SK-N-SH (cell line): ENCODE measurements at regions not wholly inside any gene's neighbourhood (a gene's known extent, or its start where the extent isn't known, plus 50 kb on each side); places are given as distances from the start of the nearest gene placed in this dataset.

Source experiments
- CTCF ChIA-PET: fragments of 300-600, 350-600 bp; formaldehyde crosslinking; extraction: SDS; loops from one replicate; lab custom pipeline; 2021; lab: Yijun Ruan, JAX
- POLR2A ChIA-PET: fragments of 350-600 bp; sonication (Branson Sonifier 250); formaldehyde crosslinking; extraction: SDS; loops from one replicate; lab custom pipeline; 2020; ENCODE audit warnings: antibody characterized with exemption, inconsistent platforms; lab: Yijun Ruan, JAX
- DNase-seq: peaks from one replicate; pipeline ENCODE4 v3.0.0; 2012
- H2AFZ ChIP-seq: fragments of 200-600 bp; sonication (generic); 2 replicates; pipeline ENCODE4 v1.8.1; 2016; ENCODE audit warnings: antibody characterized with exemption, mild to moderate bottlenecking, low read depth
- H3F3A ChIP-seq: fragments of 200-600 bp; sonication (generic); replicated peaks from 2 replicates; pipeline ENCODE3; 2016; ENCODE audit warnings: antibody characterized with exemption, mild to moderate bottlenecking; ENCODE audit not compliant: insufficient read depth
- H3K27ac ChIP-seq, 2 experiments: fragments of 200-500 bp in 1 of 2; fragments of 200-600 bp in 1 of 2; sonication (Bioruptor generic) in 1 of 2; sonication (generic), shearing (Covaris generic) in 1 of 2; 2 replicates each; pipeline versions ENCODE4 v1.5.1 to v1.6.1; 2014 to 2016; ENCODE audit warnings: low read depth in 2 of 2, inconsistent platforms in 1 of 2, low read length in 1 of 2, mild to moderate bottlenecking in 1 of 2, mixed read lengths in 1 of 2
- H3K27me3 ChIP-seq: fragments of 200-600 bp; sonication (generic), shearing (Covaris generic); 2 replicates; pipeline ENCODE4 v1.6.1; 2016; ENCODE audit warnings: mixed run types; ENCODE audit not compliant: insufficient read depth
- H3K36me3 ChIP-seq, 2 experiments: fragments of 200-500 bp in 1 of 2; fragments of 200-600 bp in 1 of 2; sonication (Bioruptor generic) in 1 of 2; sonication (generic) in 1 of 2; replicated peaks in 1 of 2; 2 replicates each; pipeline versions ENCODE3 to v1.5.1; 2014 to 2016; ENCODE audit warnings: low read length in 1 of 2, mild to moderate bottlenecking in 1 of 2; ENCODE audit not compliant: insufficient read depth in 2 of 2, control insufficient read depth in 1 of 2
- H3K4me1 ChIP-seq, 2 experiments: fragments of 200-500 bp in 1 of 2; fragments of 200-600 bp in 1 of 2; sonication (Bioruptor generic) in 1 of 2; sonication (generic), shearing (Covaris generic) in 1 of 2; 2 replicates each; pipeline versions ENCODE4 v1.5.1 to v1.6.1; 2014 to 2016; ENCODE audit warnings: low read depth in 1 of 2, low read length in 1 of 2, mixed run types in 1 of 2; ENCODE audit not compliant: insufficient read depth in 2 of 2, control insufficient read depth in 1 of 2
- H3K4me2 ChIP-seq: fragments of 200-600 bp; sonication (generic), shearing (Covaris generic); 2 replicates; pipeline ENCODE4 v1.6.1; 2017; ENCODE audit warnings: mixed run types
- H3K4me3 ChIP-seq, 2 experiments: fragments of 200-500 bp in 1 of 2; fragments of 200-600 bp in 1 of 2; sonication (Bioruptor generic) in 1 of 2; sonication (generic), shearing (Covaris generic) in 1 of 2; 2 replicates each; pipeline versions ENCODE4 v1.5.1 to v1.8.1; 2014 to 2016; ENCODE audit warnings: low read depth in 2 of 2, inconsistent platforms in 1 of 2, low read length in 1 of 2, mild to moderate bottlenecking in 1 of 2, mixed read lengths in 1 of 2, moderate library complexity in 1 of 2
- H3K79me2 ChIP-seq: fragments of 200-600 bp; sonication (generic); 2 replicates; pipeline ENCODE4 v1.8.1; 2017; ENCODE audit warnings: mild to moderate bottlenecking; ENCODE audit not compliant: insufficient read depth
- H3K9ac ChIP-seq: fragments of 200-600 bp; sonication (generic); 2 replicates; pipeline ENCODE4 v1.6.1; 2017; ENCODE audit warnings: mixed run types
- H3K9me2 ChIP-seq: fragments of 200-600 bp; sonication (generic); 2 replicates; pipeline ENCODE4 v1.6.1; 2017; ENCODE audit warnings: mixed run types
- H3K9me3 ChIP-seq: fragments of 200-600 bp; sonication (generic); 2 replicates; pipeline ENCODE4 v1.6.1; 2017; ENCODE audit warnings: mixed run types, mild to moderate bottlenecking, moderate library complexity
- H4K20me1 ChIP-seq: fragments of 200-600 bp; sonication (generic); 2 replicates; pipeline ENCODE4 v1.6.1; 2017; ENCODE audit warnings: mild to moderate bottlenecking, mixed run types; ENCODE audit not compliant: insufficient read depth
- CHD2 ChIP-seq: fragments of 150-350 bp; IDR thresholded peaks from 2 replicates; pipeline ENCODE4 v1.6.1; 2018; ENCODE audit warnings: low read length; ENCODE audit not compliant: partially characterized antibody
- CTCF ChIP-seq: fragments of 200-600 bp; sonication (generic); IDR thresholded peaks from 2 replicates; pipeline ENCODE4 v1.6.1; 2017; ENCODE audit warnings: antibody characterized with exemption, mild to moderate bottlenecking, moderate library complexity
- ELF1 ChIP-seq: IDR thresholded peaks from 2 replicates; pipeline ENCODE4 v1.4.0; 2012
- EP300 ChIP-seq, 2 experiments: IDR thresholded peaks; 2 replicates each; pipeline versions ENCODE4 v1.4.0 to v1.6.1; 2012; ENCODE audit warnings: borderline replicate concordance in 1 of 2, low read depth in 1 of 2, low read length in 1 of 2
- FOXM1 ChIP-seq: IDR thresholded peaks from 2 replicates; pipeline ENCODE4 v1.4.0; 2012; ENCODE audit warnings: low read depth, mild to moderate bottlenecking
- GATA2 ChIP-seq: sonication (generic); formaldehyde crosslinking; IDR thresholded peaks from 2 replicates; pipeline ENCODE4 v1.5.0; 2020; ENCODE audit warnings: mild to moderate bottlenecking, missing genetic modification reagents
- JUND ChIP-seq: IDR thresholded peaks from 2 replicates; pipeline ENCODE4 v1.4.0; 2012
- MAX ChIP-seq: IDR thresholded peaks from 2 replicates; pipeline ENCODE4 v1.4.0; 2012; ENCODE audit warnings: low read depth
- MEF2A ChIP-seq: IDR thresholded peaks from 2 replicates; pipeline ENCODE4 v1.4.0; 2012; ENCODE audit warnings: low read depth, borderline replicate concordance
- NFIC ChIP-seq: IDR thresholded peaks from 2 replicates; pipeline ENCODE4 v1.4.0; 2012; ENCODE audit warnings: borderline replicate concordance
- NRF1 ChIP-seq: IDR thresholded peaks from 2 replicates; pipeline ENCODE4 v1.6.1; 2012; ENCODE audit warnings: low read depth, mild to moderate bottlenecking, low read length
- PBX3 ChIP-seq: IDR thresholded peaks from 2 replicates; pipeline ENCODE4; 2012
- POLR2AphosphoS5 ChIP-seq: IDR thresholded peaks from 2 replicates; pipeline ENCODE4 v1.6.1; 2012; ENCODE audit warnings: low read depth, low read length
- RCOR1 ChIP-seq: fragments of 150-350 bp; IDR thresholded peaks from 2 replicates; pipeline ENCODE4 v1.6.1; 2017; ENCODE audit warnings: antibody characterized with exemption, low read length
- RFX5 ChIP-seq: IDR thresholded peaks from 2 replicates; pipeline ENCODE4 v1.6.1; 2012; ENCODE audit warnings: mild to moderate bottlenecking, improper control_type of control experiment, low read length
- TCF12 ChIP-seq: IDR thresholded peaks from 2 replicates; pipeline ENCODE4 v1.4.0; 2012
- TEAD4 ChIP-seq: IDR thresholded peaks from 2 replicates; pipeline ENCODE4 v1.4.0; 2012; ENCODE audit warnings: mild to moderate bottlenecking, borderline replicate concordance; ENCODE audit not compliant: insufficient read depth
- YY1 ChIP-seq: IDR thresholded peaks from 2 replicates; pipeline ENCODE4 v1.4.0; 2012; ENCODE audit warnings: low read depth, mild to moderate bottlenecking
- ZBTB33 ChIP-seq: IDR thresholded peaks from 2 replicates; pipeline ENCODE4 v1.4.0; 2012; ENCODE audit warnings: low read depth, borderline replicate concordance
- WGBS: methylation state at CpG from one replicate; pipeline ENCODE4 v1.1.6; 2017; ENCODE audit warnings: low lambda C conversion rate; 5-methylcytosine and 5-hydroxymethylcytosine counted together
- TF ChIP-seq, protein P1 (sequence below): IDR thresholded peaks from 2 replicates; pipeline ENCODE4 v1.4.0; 2012; ENCODE audit warnings: low read depth, borderline replicate concordance
- TF ChIP-seq, protein P2 (sequence below): fragments of 150-350 bp; IDR thresholded peaks from 2 replicates; pipeline ENCODE4 v1.6.1; 2016; ENCODE audit warnings: mild to moderate bottlenecking, low read depth, low read length
- TF ChIP-seq, protein P3 (sequence below): IDR thresholded peaks from 2 replicates; pipeline ENCODE4 v1.6.1; 2012; ENCODE audit warnings: mild to moderate bottlenecking, low read depth, low read length, moderate library complexity

- TF ChIP-seq TEAD4: no peak
- TF ChIP-seq, protein P1, sequence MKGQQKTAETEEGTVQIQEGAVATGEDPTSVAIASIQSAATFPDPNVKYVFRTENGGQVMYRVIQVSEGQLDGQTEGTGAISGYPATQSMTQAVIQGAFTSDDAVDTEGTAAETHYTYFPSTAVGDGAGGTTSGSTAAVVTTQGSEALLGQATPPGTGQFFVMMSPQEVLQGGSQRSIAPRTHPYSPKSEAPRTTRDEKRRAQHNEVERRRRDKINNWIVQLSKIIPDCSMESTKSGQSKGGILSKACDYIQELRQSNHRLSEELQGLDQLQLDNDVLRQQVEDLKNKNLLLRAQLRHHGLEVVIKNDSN: no peak
- TF ChIP-seq NFIC: no peak
- TF ChIP-seq FOXM1: no peak
- TF ChIP-seq MEF2A: no peak
- no peak for TF ChIP-seq JUND
- no peak for TF ChIP-seq RCOR1
Observed at GRCh38 chr2:43077876-43078275, 148.5 kb downstream of the ZFP36L2 start (continued).

DNA sequence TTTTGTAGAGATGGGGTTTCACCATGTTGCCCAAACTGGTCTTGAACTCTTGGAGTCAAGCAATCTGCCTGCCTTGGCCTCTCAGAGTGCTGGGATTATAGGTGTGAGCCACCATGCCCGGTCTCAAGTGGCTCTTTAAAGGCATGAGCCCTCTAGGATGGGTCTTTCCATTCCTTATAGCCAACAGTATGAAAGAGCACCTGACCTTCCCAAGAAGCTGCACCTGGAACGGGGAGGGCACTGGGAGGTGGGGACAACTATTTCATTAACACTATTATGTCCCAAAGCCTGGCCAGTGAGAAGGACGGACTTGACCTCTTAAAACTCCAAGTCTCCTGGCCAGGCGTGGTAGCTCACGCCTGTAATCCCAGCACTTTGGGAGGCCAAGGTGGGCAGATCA lies 149.7 kb downstream of the ZFP36L2 start:
- Histone ChIP-seq H4K20me1 (no peaks in the 10 kb centered on the region), H3K36me3 (no peaks in the 10 kb centered on the region), H3K9me2 (no peaks in the 10 kb centered on the region), H3K4me1 (peaks cover 44 to 64% of the 10 kb centered on the region in 2 experiments), H2AFZ (no peak overlapping the region), H3K27me3 (no peaks in the 10 kb centered on the region), H3F3A (peaks cover 23% of the 10 kb centered on the region), H3K4me2 (peak overlapping the region; percentile 60), H3K79me2 (no peaks in the 10 kb centered on the region), H3K27ac (peak overlapping the region; percentile 95 to 99; a peak in 3 of 4 replicates), H3K9me3 (no peaks in the 10 kb centered on the region), H3K9ac (peak overlapping the region; percentile 67; the same call in 1 of the 2 replicates), H3K4me3 (no peak overlapping the region)
- POLR2A ChIA-PET: no interaction called here
- 100% methylated on average over 5 of the region's 5 CpGs for WGBS
- CTCF ChIA-PET: interaction anchor here (0.6 to 1.8 kb wide), 7 partner anchors 45 to 465 kb away, joined by 3 to 7 read pairs (median 3); no protein-coding TSS in a partner anchor
- no peak for DNase-seq
- TF ChIP-seq EP300 (IDR thresholded peaks at IDR 0.05; ENCODE audit: borderline replicate concordance in 1 of 2, low read depth in 1 of 2, low read length in 1 of 2) (no peak), NRF1 (no peak), ZBTB33 (no peak), TCF12 (no peak), PBX3 (no peak), ELF1 (no peak), MAX (no peak), TEAD4 (no peak), POLR2AphosphoS5 (no peak), RFX5 (no peak), YY1 (no peak), CHD2 (no peak), CTCF (no peak), JUND (no peak), GATA2 (CRISPR knock-in tag) (no peak)
- TF ChIP-seq, protein P2, sequence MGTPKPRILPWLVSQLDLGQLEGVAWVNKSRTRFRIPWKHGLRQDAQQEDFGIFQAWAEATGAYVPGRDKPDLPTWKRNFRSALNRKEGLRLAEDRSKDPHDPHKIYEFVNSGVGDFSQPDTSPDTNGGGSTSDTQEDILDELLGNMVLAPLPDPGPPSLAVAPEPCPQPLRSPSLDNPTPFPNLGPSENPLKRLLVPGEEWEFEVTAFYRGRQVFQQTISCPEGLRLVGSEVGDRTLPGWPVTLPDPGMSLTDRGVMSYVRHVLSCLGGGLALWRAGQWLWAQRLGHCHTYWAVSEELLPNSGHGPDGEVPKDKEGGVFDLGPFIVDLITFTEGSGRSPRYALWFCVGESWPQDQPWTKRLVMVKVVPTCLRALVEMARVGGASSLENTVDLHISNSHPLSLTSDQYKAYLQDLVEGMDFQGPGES: no peak
- TF ChIP-seq, protein P3, sequence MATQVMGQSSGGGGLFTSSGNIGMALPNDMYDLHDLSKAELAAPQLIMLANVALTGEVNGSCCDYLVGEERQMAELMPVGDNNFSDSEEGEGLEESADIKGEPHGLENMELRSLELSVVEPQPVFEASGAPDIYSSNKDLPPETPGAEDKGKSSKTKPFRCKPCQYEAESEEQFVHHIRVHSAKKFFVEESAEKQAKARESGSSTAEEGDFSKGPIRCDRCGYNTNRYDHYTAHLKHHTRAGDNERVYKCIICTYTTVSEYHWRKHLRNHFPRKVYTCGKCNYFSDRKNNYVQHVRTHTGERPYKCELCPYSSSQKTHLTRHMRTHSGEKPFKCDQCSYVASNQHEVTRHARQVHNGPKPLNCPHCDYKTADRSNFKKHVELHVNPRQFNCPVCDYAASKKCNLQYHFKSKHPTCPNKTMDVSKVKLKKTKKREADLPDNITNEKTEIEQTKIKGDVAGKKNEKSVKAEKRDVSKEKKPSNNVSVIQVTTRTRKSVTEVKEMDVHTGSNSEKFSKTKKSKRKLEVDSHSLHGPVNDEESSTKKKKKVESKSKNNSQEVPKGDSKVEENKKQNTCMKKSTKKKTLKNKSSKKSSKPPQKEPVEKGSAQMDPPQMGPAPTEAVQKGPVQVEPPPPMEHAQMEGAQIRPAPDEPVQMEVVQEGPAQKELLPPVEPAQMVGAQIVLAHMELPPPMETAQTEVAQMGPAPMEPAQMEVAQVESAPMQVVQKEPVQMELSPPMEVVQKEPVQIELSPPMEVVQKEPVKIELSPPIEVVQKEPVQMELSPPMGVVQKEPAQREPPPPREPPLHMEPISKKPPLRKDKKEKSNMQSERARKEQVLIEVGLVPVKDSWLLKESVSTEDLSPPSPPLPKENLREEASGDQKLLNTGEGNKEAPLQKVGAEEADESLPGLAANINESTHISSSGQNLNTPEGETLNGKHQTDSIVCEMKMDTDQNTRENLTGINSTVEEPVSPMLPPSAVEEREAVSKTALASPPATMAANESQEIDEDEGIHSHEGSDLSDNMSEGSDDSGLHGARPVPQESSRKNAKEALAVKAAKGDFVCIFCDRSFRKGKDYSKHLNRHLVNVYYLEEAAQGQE: no peak
